Stimulated activated naive CD8-positive, alpha-beta T cell treated with anti-CD3 and anti-CD28 coated beads, Interleukin-15, Interleukin-2, amounts not matched to agents 100 ng/mL and 50 ng/mL, for 24 hours (primary cell): ENCODE measurements at regions not wholly inside any gene's neighbourhood (a gene's known extent, or its start where the extent isn't known, plus 50 kb on each side); places are given as distances from the start of the nearest gene placed in this dataset.
"Not testable (repeated sequence)": the region's sequence is repeated elsewhere in the genome, so short reads cannot be mapped to it uniquely, and the experiment has no call there.

Experiments used
- H3K27ac Mint-ChIP-seq: one replicate; pipeline ENCODE4 v1.8.0; 2021; ENCODE audit warnings: mild to moderate bottlenecking, mixed read lengths
- H3K27me3 Mint-ChIP-seq: one replicate; pipeline ENCODE4 v1.8.0; 2021; ENCODE audit warnings: mixed read lengths
- H3K36me3 Mint-ChIP-seq: one replicate; pipeline ENCODE4 v1.8.0; 2021; ENCODE audit warnings: low read depth, mixed read lengths
- H3K4me1 Mint-ChIP-seq: one replicate; pipeline ENCODE4 v1.8.0; 2021; ENCODE audit warnings: low read depth, mixed read lengths
- H3K4me3 Mint-ChIP-seq: one replicate; pipeline ENCODE4 v1.8.0; 2021; ENCODE audit warnings: mild to moderate bottlenecking, mixed read lengths
- H3K9me3 Mint-ChIP-seq: one replicate; pipeline ENCODE4 v1.8.0; 2021; ENCODE audit warnings: mixed read lengths

DNA sequence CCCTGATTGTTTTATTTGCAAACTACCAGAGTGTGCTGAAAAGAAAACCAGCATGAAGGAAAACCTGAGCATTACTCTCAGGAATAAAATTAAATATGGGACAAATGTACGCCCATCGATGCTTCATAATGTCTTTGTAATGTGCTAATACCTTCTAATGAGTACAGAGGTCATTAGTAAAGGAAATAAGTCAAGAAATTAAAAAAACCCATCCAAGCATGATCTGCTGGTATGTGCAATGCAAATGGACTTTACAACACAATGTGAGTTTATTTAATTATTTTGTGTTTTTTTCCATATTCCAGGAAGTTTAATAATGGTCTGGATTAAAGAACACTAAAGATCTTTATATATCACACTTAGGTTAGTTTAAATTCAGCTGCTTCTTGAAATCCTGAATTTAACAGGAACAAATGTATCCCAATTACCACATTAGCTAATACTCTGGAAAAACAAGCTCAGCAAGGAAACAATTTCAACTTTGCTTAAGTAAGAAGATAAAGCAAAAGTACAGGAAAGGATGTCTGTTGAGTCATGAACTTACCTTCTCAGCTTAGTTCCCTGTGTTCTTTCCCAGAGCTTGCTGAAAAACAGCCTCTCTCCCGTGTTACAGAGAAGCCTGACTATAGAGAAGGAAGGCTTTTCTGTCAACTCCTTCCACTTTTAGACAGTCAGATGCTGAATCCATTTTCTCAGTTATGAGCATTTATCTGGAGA, 179.3 kb upstream of the TMEM260 start:
- no peak overlapping the region for H3K27ac Mint-ChIP-seq
- no peak overlapping the region for H3K4me3 Mint-ChIP-seq
- H3K9me3 Mint-ChIP-seq: peaks cover 9% of the 10 kb centered on the region
- H3K27me3 Mint-ChIP-seq: no peaks in the 10 kb centered on the region
- H3K36me3 Mint-ChIP-seq: no peaks in the 10 kb centered on the region
- H3K4me1 Mint-ChIP-seq: no peaks in the 10 kb centered on the region

DNA sequence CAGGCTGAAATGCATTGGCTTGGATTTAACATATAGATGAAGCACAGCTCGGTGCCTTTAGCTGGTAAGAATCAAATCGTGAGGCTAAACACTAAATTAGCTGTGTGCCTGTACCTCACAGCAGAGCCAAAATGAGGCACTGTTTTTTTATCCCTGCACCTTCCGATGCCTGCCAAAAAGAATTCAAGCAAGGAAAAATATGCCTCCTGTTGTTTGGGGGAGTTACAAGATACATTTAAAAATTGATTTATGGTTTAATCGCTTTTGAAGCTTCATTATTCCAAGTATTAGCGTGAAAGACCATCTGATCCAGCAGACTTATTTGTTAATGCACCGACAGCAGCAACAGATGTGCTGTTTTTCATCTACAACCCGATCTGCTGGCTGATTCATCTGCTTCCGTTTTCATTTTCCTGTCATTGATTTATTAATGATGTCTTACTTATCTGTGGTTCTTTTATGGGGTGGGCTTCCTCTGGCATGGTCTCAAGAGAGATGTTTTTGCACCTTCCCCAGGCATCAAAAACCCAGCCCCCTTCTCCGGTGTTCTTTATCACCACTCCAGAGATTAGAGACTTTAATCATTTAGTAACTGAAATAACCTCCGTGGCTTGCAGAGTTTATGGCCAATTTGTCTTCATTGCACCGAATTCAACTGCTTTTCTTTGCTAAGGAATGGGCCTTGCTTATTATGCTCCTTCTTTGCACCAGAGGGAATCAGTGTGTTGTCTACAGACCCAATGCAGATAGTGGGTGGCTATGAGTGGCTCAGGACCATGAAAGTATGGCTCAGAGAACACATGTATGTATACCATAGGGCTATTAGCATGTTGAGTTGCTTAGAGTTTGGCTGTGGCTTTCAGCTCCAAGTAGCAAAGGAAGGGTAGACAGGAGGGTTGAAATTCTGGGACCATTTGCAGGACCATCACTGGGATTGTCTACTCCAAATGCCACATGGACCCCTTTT, 166.8 kb upstream of the TMEM260 start:
- Mint-ChIP-seq H3K4me3 (peak overlapping the region; percentile 41), H3K36me3 (no peaks in the 10 kb centered on the region), H3K27me3 (peaks cover 13% of the 10 kb centered on the region), H3K9me3 (no peaks in the 10 kb centered on the region), H3K4me1 (peaks cover 16% of the 10 kb centered on the region), H3K27ac (no peak overlapping the region)

DNA sequence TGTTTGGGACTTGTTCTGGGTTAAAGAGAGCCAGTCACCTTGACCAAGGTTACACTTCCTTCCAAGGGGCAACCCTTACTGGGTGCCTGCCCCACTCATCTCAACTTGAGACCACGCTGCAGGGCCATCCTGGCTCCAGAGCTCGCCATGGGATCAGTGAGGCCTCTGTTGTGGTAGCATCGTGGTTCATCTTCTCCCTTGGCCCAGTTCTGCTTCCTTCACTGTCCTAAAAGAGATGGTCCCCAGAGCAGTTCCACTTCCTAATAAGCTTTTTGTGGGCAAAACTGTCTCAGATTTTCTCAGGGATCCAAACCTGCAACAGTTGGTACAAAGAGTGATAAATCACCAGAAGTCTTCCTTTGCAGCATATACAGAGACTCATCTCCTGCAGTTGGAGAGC, 165.9 kb upstream of the TMEM260 start:
- H3K4me3 Mint-ChIP-seq: no peak overlapping the region
- H3K9me3 Mint-ChIP-seq: no peaks in the 10 kb centered on the region
- H3K27ac Mint-ChIP-seq: no peak overlapping the region
- H3K36me3 Mint-ChIP-seq: no peaks in the 10 kb centered on the region
- peaks cover 12% of the 10 kb centered on the region for H3K27me3 Mint-ChIP-seq
- peaks cover 16% of the 10 kb centered on the region for H3K4me1 Mint-ChIP-seq

DNA sequence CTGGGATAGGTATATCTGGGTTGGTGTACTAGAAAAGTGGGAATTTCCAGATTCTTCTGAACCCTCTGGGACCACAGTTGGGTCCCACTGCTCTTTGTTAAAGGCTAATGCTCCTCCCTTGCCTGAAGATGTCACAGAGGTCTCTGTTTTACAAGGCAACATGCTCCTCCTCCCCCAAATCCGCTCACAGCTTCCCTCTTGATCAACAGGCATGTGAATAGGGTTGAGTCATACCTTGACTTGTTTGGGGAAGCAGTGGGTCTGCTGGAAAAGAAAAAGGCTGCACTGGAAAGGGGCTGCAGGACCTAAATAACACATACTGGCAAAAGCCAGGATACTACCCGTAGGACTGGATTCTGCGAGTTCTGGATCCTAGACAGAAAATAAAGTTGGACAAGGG, 165.4 kb upstream of the TMEM260 start:
- Mint-ChIP-seq H3K9me3 (no peaks in the 10 kb centered on the region), H3K27ac (no peak overlapping the region), H3K4me1 (peaks cover 16% of the 10 kb centered on the region), H3K36me3 (no peaks in the 10 kb centered on the region), H3K4me3 (no peak overlapping the region), H3K27me3 (peaks cover 6% of the 10 kb centered on the region)

DNA sequence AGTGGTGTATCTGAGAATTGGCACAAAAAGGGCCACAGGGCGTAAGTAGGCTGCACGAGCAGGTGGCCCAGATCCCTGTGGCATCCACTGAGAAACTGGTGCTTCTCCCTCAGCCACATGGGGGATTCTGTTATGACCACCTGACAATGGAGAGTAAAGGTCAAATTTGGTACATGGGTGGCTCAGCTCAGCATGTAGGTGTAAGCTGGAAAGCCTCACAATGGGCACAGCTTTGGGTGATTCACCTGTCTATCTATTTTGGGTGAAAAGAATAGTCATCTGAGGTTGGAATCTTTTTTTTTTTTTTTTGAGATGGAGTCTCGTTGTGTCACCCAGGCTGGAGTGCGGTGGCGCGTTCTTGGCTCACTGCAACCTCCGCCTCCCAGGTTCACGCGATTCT, 163.4 kb upstream of the TMEM260 start:
- H3K27me3 Mint-ChIP-seq: peaks cover 3% of the 10 kb centered on the region
- H3K27ac Mint-ChIP-seq: no peak overlapping the region
- H3K36me3 Mint-ChIP-seq: no peaks in the 10 kb centered on the region
- H3K4me1 Mint-ChIP-seq: peaks cover 16% of the 10 kb centered on the region
- H3K4me3 Mint-ChIP-seq: no peak overlapping the region
- H3K9me3 Mint-ChIP-seq: no peaks in the 10 kb centered on the region

DNA sequence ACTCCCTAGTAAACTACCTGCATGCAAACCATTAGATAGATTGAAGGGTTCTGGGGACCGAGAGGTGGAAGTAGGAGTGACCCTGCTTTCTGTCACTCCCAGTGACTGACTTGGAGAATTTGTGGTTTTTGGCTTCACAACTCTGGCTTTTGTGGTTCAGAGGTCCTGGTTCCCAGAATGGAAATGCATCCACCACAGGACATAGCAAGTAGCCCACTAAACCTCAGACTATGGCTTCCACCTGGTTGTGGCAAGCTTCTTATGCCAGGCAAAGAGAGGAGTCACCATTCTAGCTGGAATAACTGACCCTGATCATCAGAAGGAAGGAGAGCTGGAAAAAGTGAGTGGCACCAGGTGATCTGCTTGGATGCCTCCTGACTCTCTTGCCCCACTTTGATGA, 162.4 kb upstream of the TMEM260 start:
- Mint-ChIP-seq H3K36me3 (no peaks in the 10 kb centered on the region), H3K9me3 (no peaks in the 10 kb centered on the region), H3K4me1 (peaks cover 13% of the 10 kb centered on the region), H3K27me3 (peaks cover 3% of the 10 kb centered on the region), H3K27ac (no peak overlapping the region), H3K4me3 (no peak overlapping the region)

DNA sequence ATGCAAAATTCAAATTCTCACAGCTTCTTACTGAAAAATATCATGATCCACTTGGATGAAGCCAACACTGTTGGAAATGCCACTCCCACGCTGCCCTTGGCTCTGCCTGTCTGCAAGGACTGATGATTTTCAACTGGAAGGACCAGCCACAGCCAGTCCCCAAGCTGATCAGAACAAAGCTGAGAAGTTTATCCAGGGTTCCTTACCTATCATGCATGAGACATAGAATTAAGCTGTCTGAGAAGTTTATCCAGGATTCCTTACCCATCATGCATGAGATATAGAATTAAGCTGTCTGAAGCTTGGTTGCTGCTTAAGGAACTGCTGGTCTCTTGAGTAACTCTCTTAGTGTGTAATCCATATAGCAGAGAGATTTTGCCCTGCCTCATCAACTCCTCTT, 159.8 kb upstream of the TMEM260 start:
- no peaks in the 10 kb centered on the region for H3K9me3 Mint-ChIP-seq
- H3K4me3 Mint-ChIP-seq: no peak overlapping the region
- H3K27ac Mint-ChIP-seq: no peak overlapping the region
- H3K27me3 Mint-ChIP-seq: peaks cover 3% of the 10 kb centered on the region
- H3K36me3 Mint-ChIP-seq: no peaks in the 10 kb centered on the region
- peaks cover 3% of the 10 kb centered on the region for H3K4me1 Mint-ChIP-seq

DNA sequence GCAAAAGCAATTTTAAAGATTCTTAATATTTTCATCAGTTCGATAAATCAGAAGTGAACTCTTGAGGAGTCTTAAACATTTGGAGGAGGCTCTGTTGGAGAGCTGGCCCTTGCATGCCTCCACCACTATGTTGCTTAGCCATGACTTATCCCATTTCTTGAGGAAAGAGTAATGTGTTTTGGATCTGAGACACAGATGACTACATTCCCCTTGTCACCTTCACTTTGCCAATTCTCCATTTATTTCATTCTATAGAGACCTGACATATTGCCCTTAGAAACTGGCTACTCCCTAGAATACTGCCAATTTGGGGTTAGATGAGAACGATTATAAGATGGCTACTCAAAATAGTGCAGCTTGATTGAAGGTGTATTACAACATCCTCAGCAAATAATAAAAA, 157.4 kb upstream of the TMEM260 start:
- Mint-ChIP-seq H3K9me3 (no peaks in the 10 kb centered on the region), H3K4me1 (no peaks in the 10 kb centered on the region), H3K27ac (no peak overlapping the region), H3K36me3 (no peaks in the 10 kb centered on the region), H3K27me3 (peaks cover 3% of the 10 kb centered on the region), H3K4me3 (no peak overlapping the region)

DNA sequence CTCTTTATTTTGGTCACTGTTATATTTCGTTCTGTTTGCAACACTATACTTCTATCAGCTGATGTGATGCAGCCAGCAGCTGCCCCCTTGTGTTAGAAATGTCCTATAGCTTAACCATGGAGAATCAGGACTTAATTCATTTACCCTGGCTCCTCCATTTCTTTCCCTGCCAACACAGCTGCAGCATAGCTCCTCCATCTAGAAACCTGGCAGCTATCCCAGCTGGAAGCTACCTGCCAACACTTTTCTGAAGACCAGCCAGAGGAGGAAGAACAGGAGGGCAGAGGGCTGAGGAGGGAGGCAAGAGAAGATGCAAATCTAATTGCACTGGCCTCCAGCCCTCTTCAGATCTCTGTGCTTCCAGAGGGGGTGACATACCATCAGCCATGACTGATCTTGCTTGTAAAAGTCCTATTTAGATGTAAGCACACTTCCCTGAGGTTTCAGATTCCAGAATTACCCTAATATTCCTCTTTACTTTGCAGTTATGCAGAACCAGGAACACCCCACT, 156.8 kb upstream of the TMEM260 start:
- H3K9me3 Mint-ChIP-seq: no peaks in the 10 kb centered on the region
- no peak overlapping the region for H3K4me3 Mint-ChIP-seq
- H3K27me3 Mint-ChIP-seq: peaks cover 3% of the 10 kb centered on the region
- H3K4me1 Mint-ChIP-seq: no peaks in the 10 kb centered on the region
- no peaks in the 10 kb centered on the region for H3K36me3 Mint-ChIP-seq
- H3K27ac Mint-ChIP-seq: no peak overlapping the region

DNA sequence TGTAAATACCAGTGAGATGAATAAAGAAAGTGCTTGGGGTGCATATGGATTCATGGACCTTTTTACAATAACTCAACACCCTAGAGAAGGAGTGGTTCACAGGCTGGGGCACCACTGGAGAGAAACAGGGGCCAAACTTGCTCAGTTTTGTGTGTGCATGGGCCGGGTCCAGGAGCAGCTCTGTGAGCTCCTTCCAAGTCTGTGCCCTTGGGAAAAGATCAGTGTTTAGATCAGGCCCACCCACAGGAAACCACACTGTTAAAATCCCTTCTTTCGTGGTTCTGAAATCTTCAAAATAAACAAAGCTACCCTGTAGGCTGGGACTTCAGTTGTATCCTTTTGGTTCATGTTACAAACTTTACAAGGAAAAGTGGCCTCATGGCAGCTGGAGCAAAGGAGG, 156.1 kb upstream of the TMEM260 start:
- peaks cover 3% of the 10 kb centered on the region for H3K27me3 Mint-ChIP-seq
- H3K36me3 Mint-ChIP-seq: no peaks in the 10 kb centered on the region
- no peaks in the 10 kb centered on the region for H3K4me1 Mint-ChIP-seq
- H3K27ac Mint-ChIP-seq: no peak overlapping the region
- no peaks in the 10 kb centered on the region for H3K9me3 Mint-ChIP-seq
- H3K4me3 Mint-ChIP-seq: no peak overlapping the region

DNA sequence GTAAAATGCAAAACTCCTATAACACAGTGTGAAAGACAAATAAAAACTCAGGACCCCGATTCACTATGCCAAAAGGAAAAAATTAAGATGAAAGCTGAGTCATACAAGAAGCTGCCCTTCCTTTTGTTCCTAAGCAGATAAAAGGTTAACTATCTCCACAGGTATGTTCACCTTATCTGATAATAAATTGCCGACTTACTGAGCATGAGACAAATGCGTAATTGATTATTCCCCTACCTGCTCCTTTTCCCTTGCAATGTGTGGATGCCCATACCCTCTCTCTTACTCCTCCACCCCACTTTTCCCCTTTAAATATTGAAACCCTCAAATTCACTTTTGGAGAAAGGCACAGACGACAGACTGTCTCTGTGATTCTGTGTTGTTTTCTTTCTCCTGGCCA, 148.6 kb upstream of the TMEM260 start:
- H3K4me3 Mint-ChIP-seq: no peak overlapping the region
- no peaks in the 10 kb centered on the region for H3K4me1 Mint-ChIP-seq
- H3K36me3 Mint-ChIP-seq: no peaks in the 10 kb centered on the region
- H3K9me3 Mint-ChIP-seq: no peaks in the 10 kb centered on the region
- H3K27ac Mint-ChIP-seq: no peak overlapping the region
- peaks cover 5% of the 10 kb centered on the region for H3K27me3 Mint-ChIP-seq

DNA sequence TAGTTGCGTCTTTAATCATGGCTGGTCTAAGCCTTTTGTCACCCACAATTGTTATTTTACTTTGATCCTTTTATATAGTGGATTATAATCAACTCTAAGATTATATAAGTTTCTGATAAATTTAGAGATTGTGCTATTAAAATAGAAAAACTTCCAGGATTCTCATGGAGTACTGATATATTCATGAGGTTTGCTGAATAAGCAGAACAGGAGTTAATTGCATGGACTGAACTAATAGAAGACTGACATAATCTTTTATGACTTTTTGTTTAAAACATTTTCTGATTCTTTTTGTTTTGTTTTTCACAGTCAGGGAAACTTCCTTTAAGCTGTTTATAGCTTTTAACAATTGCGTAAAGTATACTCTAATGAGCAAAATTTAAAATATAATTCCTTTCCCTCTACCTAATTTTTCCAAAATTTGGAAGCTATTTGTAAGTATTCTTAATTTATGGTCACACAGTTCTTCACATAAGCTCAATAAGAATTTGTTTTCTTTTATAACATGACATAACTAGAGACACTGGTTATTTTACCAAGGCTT, 129.9 kb upstream of the TMEM260 start:
- peaks cover 23% of the 10 kb centered on the region for H3K27me3 Mint-ChIP-seq
- H3K4me3 Mint-ChIP-seq: no peak overlapping the region
- peaks cover 7% of the 10 kb centered on the region for H3K9me3 Mint-ChIP-seq
- H3K27ac Mint-ChIP-seq: no peak overlapping the region
- H3K4me1 Mint-ChIP-seq: no peaks in the 10 kb centered on the region
- H3K36me3 Mint-ChIP-seq: peaks cover 4% of the 10 kb centered on the region

DNA sequence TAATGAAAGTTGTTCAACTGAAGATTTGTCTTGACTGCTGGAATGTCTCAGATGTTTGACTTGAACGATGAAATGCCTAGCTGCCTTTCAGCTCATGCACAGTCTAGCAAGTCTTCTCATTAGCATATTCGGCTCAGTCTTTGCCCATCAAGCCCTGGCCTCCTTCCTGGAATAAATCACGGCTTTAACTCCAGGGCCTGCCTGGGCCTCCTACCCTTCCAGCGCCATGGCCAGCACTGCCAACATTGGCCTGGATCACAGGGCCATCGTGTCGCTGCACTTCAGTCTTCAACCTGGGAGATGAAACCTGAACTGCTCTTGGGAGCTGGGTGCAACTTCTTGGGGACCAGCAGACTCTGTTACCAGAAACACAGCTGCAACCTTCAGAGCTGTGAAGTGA, 126.7 kb upstream of the TMEM260 start:
- Mint-ChIP-seq H3K36me3 (no peaks in the 10 kb centered on the region), H3K9me3 (peaks cover 12% of the 10 kb centered on the region), H3K4me3 (no peak overlapping the region), H3K4me1 (no peaks in the 10 kb centered on the region), H3K27me3 (peaks cover 38% of the 10 kb centered on the region), H3K27ac (no peak overlapping the region)

DNA sequence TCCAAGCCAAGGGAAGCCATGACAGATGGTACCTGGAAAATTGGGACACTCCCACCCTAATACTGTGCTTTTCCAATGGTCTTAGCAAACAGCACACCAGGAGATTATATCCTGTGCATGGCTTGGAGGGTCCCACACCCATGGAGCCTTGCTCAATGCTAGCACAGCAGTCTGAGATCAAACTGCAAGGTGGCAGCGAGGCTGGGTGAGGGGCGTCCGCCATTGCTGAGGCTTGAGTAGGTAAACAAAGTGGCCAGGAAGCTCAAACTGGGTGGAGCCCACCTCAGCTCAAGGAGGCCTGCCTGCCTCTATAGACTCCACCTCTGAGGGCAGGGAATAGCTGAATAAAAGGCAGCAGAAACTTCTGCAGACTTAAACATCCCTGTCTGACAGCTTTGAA, 124.9 kb upstream of the TMEM260 start:
- peaks cover 11% of the 10 kb centered on the region for H3K9me3 Mint-ChIP-seq
- H3K27ac Mint-ChIP-seq, H3K36me3 Mint-ChIP-seq, H3K4me1 Mint-ChIP-seq, H3K4me3 Mint-ChIP-seq: not testable (repeated sequence)
- H3K27me3 Mint-ChIP-seq: peaks cover 42% of the 10 kb centered on the region

DNA sequence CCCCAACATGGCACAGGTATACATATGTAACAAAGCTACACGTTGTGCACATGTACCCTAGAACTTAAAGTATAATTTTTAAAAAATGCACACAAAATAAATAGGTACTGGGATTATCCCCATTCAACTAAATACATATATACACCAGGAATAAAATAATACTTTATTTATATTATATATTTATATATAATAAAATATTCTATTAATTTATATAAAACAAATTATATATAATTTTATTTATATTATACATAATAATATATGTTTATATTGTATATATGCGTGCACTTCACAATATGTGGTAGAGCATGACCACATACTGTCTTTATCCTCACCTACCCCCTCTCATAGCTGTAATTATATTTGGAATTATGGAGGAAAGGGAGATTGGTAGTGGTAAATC, 119.1 kb upstream of the TMEM260 start:
- Mint-ChIP-seq H3K27me3 (peaks cover 46% of the 10 kb centered on the region), H3K9me3 (peaks cover 10% of the 10 kb centered on the region), H3K27ac (no peak overlapping the region), H3K36me3 (no peaks in the 10 kb centered on the region), H3K4me1 (no peaks in the 10 kb centered on the region), H3K4me3 (no peak overlapping the region)
